ENCODE measurements at regions not wholly inside any gene's neighbourhood (a gene's known extent, or its start where the extent isn't known, plus 50 kb on each side); places are given as distances from the start of the nearest gene placed in this dataset.

GRCh38 chr5:1937590-1937989, 54.9 kb upstream of the IRX4 start:
- no peak for TF ChIP-seq CTCF (IDR thresholded peaks at IDR 0.05)
- TF ChIP-seq POLR2A (IDR thresholded peaks at IDR 0.05): no peak
